Right atrium auricular region (tissue), 2 donors: ENCODE measurements at regions not wholly inside any gene's neighbourhood (a gene's known extent, or its start where the extent isn't known, plus 50 kb on each side); places are given as distances from the start of the nearest gene placed in this dataset.

Experiments used
- DNase-seq: peaks from one replicate; pipeline ENCODE4 v3.0.0-alpha.2; 2019; ENCODE audit warnings: low spot score
- H3K27ac ChIP-seq, 2 donors: fragments of 200-600 bp; sonication (generic); 1 replicate in 1 of 2; 2 replicates in 1 of 2; pipeline ENCODE4 v1.5.1; 2016 to 2019
- H3K27me3 ChIP-seq, 2 donors: fragments of 200-600 bp; sonication (generic); one replicate each; pipeline versions ENCODE4 v1.5.1 to v1.6.0; 2017 to 2019
- H3K36me3 ChIP-seq: fragments of 200-600 bp; sonication (generic); one replicate; pipeline ENCODE4 v1.5.1; 2016
- H3K4me1 ChIP-seq, 2 donors: fragments of 200-600 bp; sonication (generic); one replicate each; pipeline versions ENCODE4 v1.5.1 to v1.6.0; 2017 to 2019
- H3K4me3 ChIP-seq, 2 donors: fragments of 200-600 bp; sonication (generic); 1 replicate in 1 of 2; 2 replicates in 1 of 2; pipeline ENCODE4 v1.5.1; 2017 to 2019; ENCODE audit warnings: mild to moderate bottlenecking in 1 of 2, moderate library complexity in 1 of 2
- H3K9me3 ChIP-seq, 2 donors: fragments of 200-600 bp; sonication (generic); one replicate each; pipeline ENCODE4 v1.5.1; 2019
- TF ChIP-seq, protein P1 (sequence below), 2 donors: fragments of 200-600 bp; sonication (generic); IDR thresholded peaks; one replicate each; pipeline ENCODE4 v1.5.1; 2019; ENCODE audit warnings: antibody characterized with exemption in 2 of 2

DNA sequence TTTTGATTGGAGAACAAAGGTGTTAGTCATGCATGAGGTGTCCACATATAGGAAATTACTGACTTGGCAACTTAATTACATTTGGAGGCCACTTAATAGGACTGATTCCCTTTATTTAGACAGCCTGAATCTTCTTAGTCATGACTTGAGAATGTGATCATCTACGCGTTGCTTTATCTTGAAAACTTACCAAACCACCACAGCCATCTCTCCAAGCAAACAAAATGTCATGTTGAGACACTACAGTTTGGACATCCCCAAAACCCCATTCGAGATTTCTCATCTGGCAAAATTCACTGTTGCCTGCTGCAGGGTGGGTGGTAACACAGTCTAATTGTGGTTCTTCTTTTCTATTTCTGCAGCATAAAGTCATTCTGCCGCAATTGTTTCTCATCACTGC is 176.5 kb upstream of the CDH5 start:
- peak; percentile 50 for DNase-seq
- Histone ChIP-seq H3K27me3 (no peaks in the 10 kb centered on the region), H3K4me3 (no peak overlapping the region), H3K9me3 (no peaks in the 10 kb centered on the region), H3K4me1 (peaks cover 0 to 5% of the 10 kb centered on the region in 2 donors), H3K36me3 (no peaks in the 10 kb centered on the region), H3K27ac (no peak overlapping the region)
- TF ChIP-seq, protein P1, sequence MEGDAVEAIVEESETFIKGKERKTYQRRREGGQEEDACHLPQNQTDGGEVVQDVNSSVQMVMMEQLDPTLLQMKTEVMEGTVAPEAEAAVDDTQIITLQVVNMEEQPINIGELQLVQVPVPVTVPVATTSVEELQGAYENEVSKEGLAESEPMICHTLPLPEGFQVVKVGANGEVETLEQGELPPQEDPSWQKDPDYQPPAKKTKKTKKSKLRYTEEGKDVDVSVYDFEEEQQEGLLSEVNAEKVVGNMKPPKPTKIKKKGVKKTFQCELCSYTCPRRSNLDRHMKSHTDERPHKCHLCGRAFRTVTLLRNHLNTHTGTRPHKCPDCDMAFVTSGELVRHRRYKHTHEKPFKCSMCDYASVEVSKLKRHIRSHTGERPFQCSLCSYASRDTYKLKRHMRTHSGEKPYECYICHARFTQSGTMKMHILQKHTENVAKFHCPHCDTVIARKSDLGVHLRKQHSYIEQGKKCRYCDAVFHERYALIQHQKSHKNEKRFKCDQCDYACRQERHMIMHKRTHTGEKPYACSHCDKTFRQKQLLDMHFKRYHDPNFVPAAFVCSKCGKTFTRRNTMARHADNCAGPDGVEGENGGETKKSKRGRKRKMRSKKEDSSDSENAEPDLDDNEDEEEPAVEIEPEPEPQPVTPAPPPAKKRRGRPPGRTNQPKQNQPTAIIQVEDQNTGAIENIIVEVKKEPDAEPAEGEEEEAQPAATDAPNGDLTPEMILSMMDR (IDR thresholded peaks at IDR 0.05): no peak

DNA sequence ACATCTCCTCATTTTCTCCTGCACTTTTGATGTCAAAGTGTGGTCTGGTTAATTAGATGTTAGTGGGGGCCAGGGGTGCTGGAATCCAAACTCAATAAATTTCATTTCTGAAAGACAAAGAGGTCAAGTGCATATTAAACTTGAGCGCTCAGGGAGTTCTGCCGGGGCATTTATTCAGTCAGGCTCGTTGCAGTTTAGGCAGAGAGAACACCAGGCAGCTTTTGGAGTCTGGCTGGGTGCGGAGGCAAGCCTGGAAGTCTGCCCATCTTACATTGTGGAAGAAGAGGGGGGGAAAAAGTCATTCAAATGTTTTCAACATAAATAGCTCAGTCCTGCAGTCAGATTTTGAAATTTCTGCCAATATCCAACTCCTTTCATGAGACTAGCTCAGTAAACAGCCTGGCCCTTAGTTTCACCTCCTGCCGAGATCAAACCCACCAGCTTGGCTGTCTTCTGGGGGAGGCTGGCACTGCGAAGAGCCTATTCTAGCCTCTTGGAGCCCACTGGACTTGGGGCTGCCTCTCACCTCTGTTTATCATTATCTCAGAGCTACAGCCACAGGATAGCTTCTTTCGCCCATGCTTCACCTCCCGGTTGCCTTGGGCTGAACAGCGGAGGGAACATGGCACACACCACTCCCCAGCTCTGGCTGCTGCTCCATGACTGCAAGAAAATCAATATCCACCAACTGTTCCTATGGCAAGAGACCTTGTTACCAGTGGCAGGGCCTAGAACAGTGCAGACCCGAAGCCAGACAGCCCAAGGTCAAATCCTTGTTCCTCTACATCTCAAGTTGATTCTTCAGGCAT is 177.4 kb upstream of the CDH5 start:
- Histone ChIP-seq H3K9me3 (no peaks in the 10 kb centered on the region), H3K27ac (peak overlapping the region in 1 of 2 donors; percentile 25), H3K4me1 (peaks cover 0 to 5% of the 10 kb centered on the region in 2 donors), H3K27me3 (no peaks in the 10 kb centered on the region), H3K4me3 (no peak overlapping the region), H3K36me3 (no peaks in the 10 kb centered on the region)
- peak; percentile 63 for DNase-seq
- TF ChIP-seq, protein P1 (IDR thresholded peaks at IDR 0.05): no peak

DNA sequence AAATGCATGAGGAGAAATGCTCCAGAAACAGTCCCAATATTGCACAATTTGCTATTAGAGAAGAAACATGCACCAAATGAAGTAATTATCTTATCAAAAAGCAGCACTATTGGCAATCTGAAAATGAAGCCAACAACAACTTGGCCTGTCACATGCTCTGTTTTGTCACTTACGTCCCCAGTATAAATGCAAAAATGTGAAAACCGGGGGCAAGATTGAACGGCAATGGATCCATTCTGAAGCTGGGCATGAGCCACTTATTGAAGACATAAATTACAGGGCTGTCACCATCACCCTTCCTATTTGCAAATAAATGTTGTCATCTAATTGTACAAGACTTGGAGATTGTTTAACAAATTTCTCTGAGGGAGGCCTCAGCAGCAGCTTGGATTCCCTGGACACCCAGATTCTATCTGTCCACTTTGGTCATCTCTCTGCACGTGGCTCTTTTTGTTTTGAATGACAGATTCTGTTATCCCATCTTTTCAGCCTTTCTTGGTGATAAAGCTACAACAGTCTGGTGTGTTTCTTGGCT is 180.2 kb upstream of the CDH5 start:
- Histone ChIP-seq H3K27ac (no peak overlapping the region), H3K9me3 (no peaks in the 10 kb centered on the region), H3K4me1 (peaks cover 0 to 5% of the 10 kb centered on the region in 2 donors), H3K27me3 (no peaks in the 10 kb centered on the region), H3K4me3 (no peak overlapping the region), H3K36me3 (no peaks in the 10 kb centered on the region)
- peak; percentile 11 for DNase-seq
- TF ChIP-seq, protein P1 (IDR thresholded peaks at IDR 0.05): no peak

DNA sequence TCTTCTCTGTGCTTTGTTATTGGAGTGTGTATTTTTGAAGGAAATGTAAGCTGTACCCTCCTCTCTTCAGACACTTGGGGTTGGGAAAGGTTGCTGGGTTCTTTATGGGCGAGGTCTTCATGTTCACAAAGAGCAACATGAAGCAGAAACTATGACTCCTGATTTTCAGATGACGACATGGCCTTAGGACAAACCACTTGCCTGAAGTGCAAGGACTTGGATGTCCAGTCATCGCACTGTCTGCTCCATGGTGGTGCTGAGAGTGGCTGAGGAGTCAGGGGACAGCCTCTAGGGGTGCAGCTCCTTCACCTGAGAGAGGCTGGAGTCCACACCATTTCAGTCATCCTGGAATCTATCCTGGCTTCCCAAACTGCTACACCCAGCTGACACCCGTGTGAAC is 183.9 kb upstream of the CDH5 start:
- Histone ChIP-seq H3K4me1 (no peaks in the 10 kb centered on the region), H3K9me3 (peaks cover 0 to 5% of the 10 kb centered on the region in 2 donors), H3K4me3 (no peak overlapping the region), H3K27ac (no peak overlapping the region), H3K27me3 (no peaks in the 10 kb centered on the region), H3K36me3 (no peaks in the 10 kb centered on the region)
- peak; percentile 5 for DNase-seq
- TF ChIP-seq, protein P1 (IDR thresholded peaks at IDR 0.05): no peak

DNA sequence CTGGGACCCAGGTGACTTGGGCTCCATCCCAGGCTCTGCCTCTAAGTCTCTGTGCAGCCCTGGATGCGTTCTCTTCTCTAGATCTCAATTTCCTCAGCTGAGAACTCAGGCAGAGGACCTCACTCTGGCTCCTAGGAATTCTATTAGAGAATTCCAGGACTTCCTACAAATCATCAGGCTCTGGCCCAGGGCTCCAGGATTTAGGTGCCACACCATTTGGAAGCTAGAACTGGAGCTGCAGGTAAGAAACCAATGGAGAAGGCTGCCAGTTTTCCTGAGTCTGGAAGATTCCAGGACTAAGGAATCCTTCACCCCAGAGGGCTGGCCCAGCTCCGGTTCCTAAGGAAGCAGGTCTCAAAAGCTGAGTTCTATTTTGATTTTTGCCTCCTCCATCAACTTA is 189.8 kb upstream of the CDH5 start:
- Histone ChIP-seq H3K9me3 (peaks cover 0 to 5% of the 10 kb centered on the region in 2 donors), H3K27me3 (no peaks in the 10 kb centered on the region), H3K4me1 (no peaks in the 10 kb centered on the region), H3K27ac (no peak overlapping the region), H3K36me3 (no peaks in the 10 kb centered on the region), H3K4me3 (no peak overlapping the region)
- DNase-seq: no peak
- TF ChIP-seq, protein P1 (IDR thresholded peaks at IDR 0.05): no peak
